CD4-positive, alpha-beta T cell treated with Interleukin-15 for 1 hour (primary cell): ENCODE measurements at regions not wholly inside any gene's neighbourhood (a gene's known extent, or its start where the extent isn't known, plus 50 kb on each side); places are given as distances from the start of the nearest gene placed in this dataset.

Experiments
- DNase-seq: peaks from one replicate; pipeline ENCODE4 v3.0.0-alpha.2; 2020

DNA sequence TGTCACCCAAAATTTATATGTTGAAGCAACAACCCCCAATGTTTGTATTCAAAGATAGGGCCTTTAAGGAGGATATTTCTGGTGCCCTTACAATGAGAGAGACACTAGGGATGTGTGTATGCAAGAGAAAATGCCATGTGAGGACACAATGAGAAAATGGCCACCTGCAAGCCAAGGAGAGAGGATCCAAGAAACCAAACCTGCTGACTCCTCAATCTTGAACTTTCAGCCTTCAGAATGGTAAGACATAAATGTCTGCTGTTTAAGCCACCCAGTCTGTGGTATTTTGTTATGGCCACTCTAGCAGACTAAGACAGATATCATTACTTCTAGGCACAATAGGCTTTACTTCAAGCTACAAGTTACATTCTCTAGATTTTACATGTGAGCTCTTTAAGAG lies 1145.1 kb upstream of the MAP3K7 start:
- no peak for DNase-seq

DNA sequence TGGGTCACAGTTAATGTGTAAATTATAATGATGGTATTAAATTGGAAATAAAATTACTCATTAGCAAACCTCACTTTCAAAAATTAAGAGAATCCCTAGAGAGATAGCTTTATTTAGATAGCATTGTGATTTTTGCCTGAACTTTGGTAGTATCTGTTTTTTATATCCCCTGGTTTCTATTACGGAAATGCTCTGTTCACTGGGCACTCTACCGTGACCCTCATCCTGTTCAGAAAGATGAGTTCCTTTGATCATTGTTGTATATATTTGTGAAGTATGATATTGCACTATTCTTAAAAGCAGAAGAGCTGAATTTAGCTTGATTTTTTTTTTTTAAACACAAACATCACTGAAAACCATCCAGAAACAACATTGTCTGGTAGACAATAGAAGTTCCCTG lies 1143.8 kb upstream of the MAP3K7 start:
- DNase-seq, result no peak

DNA sequence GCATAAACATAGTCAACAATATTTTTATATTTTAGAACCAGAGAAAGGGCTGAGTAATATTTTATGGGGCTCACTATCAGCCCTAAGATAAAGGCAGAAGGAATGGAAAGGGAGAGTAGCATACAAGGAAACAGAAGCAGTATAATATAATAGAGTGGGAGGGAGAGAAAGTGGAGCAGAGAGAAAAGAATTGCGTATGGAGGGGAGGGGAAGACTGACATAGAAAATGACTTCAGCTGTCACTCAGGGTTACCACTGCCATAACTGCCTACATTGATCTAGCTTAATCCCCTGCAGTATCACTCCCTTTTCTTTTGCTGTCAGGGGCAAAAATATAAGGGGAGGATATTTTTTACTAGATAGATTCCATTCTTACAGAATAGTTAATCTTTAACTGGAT lies 1133.5 kb upstream of the MAP3K7 start:
- no peak for DNase-seq

DNA sequence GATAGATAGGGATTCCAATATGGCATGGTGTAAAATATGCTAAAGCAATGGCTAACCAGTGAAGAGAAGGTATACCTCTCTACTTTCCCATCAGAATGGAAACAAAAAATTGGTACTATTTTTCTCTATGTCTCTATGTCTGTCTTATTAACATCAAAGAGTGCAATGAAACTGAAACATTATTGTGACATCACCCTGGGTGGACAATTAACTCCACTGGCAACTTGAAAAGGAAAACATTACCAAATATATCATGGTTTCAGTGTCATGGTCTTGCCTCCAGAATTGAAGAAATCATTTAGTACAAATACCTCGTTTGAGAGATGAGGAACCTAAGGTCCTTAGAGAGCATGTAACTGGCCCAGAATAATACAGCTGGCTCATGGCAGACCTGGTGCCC lies 1132.5 kb upstream of the MAP3K7 start:
- no peak for DNase-seq

DNA sequence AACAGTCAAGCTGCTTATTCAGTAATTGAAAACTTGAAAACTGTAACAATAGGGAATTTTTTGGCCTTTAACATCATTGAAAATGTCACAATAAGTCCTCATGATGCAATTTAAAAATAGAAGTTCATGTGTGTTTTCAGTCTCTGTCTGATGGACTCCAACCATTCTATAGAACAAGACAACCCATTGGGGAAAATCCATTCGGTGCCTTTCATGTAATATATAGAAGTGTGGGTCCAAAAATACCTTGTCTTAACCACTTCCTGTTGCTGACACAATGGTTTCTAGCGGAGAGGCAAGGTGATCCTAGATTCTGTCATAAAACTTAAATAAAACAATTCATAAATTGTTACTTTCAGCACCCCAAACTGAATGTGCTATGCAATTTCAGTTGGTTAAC lies 1131.3 kb upstream of the MAP3K7 start:
- DNase-seq, result no peak

DNA sequence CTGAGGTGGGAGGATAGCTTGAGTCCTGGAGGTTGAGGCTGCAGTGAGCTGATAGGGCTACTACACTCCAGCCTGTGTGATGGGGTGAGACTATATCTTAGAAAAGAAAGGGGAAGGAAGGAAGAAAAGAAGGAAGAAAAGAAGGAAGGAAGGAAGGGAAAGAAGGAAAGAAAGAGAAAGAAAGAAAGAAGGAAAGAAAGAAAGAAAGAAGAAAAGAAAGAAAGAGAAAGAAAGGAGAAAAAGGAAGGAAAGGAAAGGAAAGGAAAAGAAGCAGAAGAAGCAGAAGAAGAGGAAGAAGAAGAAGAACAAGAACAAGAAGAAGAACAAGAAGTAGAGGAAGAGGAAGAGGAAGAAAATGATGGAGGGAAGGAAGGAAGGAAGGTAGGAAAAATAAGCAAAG lies 1130.2 kb upstream of the MAP3K7 start:
- no peak for DNase-seq

DNA sequence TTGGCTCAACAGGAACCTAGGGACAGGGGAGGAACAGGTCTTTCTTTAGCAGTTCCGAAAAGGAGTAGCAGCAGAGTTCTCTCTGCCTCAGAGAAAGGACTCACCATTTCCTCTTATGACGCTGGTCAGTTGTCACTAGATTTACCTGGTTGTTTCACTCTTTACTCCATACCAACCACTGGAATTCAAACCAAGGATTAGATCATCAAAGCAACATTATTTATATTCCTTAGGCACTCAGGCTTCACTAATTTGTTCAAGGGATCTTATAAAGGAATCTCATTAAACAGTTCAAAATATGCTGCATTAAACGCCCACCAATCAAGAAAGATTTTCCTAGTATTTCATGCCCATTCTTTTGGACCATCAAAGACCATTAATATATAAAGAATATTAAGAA lies 1129.5 kb upstream of the MAP3K7 start:
- DNase-seq, result no peak

DNA sequence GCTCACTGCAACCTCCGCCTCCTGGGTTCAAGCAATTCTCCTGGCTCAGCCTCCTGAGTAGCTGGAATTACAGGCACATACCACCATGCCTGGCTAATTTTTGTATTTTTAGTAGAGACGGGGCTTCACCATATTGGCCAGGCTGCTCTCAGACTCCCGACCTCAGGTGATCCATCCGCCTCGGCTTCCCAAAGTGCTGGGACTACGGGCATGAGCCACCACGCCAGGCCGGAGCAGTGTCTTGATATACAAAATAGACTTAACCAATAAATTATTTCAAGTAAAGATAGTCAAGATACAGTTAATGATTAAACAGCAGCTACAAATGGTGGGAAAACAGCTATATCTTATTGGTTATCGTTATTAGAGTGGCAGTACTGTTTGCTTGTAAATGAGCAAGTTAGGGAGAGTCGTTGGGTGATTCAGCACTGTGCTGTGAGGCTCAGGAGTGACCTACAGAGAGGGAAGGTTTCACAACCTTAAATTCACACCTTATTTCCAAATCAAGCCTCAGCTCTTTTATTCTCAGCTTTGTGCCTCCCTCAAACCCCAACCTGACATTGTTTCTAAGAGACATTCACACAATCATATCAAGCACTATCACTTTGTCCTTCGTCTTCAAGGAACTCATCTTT lies 1128.4 kb upstream of the MAP3K7 start:
- DNase-seq, result no peak

DNA sequence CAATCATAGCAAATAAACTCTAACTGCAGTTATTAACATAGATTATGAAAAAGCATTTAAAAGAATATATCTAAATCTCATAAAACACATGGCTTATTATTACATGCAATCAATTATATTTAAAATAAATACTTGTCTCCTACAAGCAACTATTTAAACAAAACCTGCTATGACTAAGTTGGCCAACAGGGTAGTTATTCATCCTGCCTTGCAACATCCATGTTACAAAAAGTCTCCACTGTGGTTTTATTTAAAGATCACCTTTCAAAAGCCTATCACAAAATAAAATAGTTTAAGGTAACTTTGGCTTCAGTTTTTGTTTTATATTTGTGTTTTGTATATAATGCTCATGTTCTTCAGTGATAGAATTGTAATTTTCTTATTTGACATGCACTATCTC lies 1127.0 kb upstream of the MAP3K7 start:
- DNase-seq, result no peak

DNA sequence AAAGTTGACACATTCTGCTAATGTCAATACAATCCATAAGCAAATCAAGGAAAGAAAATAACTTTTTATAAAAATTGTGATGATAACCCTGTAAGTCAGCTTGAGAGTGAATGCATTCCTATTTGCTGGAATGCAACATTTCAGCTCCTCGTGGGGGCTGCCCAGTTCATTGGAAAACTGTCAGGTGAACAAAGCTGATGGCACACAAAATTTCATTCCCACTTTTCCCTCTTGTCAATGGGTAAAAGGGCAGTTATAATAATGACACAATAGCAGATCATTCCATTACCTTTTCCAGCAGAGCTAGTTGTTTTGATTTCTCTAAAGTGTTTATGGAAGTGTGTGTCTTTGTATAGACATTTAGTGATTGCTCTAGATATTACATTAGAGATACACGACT lies 1124.6 kb upstream of the MAP3K7 start:
- DNase-seq, result no peak

DNA sequence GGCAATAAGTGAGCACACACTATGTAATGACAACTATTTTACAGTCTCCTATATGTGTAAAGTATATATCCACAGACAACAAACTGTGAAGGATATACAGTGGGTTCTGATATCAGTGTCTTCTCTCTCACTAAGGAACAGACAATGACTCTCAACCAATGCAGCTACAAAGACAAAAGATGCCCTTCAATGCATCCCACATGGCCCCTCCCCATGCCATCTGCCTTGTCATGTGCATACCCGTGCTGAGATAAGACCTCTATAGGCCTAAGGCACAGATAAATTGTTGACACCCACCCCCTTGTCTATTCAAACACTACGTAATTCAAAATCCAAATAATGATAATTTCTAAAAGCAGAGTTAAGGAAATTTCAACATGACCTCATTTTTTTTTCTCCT lies 1123.5 kb upstream of the MAP3K7 start:
- no peak for DNase-seq

DNA sequence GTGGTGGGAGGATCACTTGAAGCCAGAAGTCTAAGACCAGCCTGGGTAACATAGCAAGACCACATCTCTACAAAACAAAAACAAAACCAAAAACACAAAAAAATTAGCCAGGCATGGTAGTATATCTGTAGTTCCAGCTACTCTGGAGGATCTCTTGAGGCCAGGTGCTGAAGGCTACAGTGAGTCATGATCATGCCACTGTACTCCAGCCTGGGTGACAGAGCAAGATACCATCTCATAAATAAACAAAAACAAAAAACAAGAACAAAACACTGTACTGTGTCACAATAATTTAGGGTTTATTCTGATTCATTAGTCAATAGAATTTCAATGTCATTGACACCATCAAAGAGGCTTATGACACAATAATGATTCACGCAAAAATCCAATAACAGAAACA lies 1121.7 kb upstream of the MAP3K7 start:
- no peak for DNase-seq

DNA sequence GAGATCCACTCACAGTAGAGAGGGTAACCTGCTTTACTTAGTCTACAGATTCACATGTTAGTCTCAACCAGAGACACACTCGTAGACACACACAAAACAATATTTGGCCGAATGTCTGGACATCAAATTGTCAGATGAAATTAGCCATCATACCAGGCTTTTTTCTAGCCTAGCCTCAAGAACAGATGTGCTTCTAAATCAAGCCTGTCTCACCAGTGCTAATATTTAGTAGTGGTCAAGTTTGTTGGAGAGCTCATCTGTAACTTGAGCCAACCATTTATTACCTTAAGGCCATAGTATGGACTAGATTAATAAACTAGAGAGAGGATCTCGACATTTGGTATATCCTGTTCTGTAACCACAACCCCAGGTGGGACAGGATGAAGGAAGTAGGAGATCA lies 1118.8 kb upstream of the MAP3K7 start:
- no peak for DNase-seq

DNA sequence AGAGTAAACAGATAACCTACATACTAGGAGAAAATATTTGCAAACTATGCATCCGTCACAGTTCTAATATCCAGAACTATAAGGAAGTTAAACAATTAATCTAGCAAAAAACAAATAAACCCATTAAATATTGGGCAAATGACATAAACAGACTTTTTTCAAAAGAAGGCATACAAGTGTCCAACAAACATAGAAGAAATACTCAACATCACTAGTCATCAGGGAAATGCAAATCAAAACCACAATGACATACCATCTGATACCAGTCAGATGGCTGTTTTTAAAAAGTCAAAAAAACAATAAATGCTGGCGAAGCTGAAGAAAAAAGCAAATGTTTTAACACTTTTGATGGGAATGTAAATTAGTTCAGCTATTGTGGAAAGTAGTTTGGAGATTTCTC lies 1117.7 kb upstream of the MAP3K7 start:
- DNase-seq, result no peak

DNA sequence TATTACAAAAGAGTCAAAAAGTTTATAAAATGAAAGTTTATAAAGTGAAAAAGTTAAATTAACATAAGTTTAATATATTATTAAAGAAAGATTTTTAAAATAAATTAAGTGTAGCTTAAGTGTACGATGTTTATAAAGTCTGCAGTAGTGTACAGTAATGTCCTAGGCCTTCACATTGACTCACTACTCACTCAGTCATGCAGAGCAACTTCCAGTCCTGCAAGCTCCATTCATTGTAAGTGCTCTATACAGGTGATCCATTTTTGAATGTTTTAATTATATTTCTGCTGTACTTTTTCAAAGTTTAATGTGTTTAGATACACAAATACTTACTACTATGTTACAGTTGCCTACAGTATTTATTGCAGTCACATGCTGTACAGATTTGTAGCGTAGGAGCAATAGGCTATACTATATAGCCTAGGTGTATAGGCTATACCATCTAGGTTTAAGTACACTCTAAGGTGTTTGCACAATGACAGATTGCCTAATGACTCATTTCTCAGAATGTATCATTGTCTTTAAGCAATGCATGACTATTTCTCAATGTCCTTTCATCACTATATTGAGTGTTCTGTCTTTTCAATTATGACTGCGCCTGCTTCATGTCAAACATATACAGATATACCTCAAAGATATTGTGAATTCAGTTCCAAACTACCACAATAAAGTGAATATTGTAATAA lies 1110.3 kb upstream of the MAP3K7 start:
- DNase-seq, result no peak

DNA sequence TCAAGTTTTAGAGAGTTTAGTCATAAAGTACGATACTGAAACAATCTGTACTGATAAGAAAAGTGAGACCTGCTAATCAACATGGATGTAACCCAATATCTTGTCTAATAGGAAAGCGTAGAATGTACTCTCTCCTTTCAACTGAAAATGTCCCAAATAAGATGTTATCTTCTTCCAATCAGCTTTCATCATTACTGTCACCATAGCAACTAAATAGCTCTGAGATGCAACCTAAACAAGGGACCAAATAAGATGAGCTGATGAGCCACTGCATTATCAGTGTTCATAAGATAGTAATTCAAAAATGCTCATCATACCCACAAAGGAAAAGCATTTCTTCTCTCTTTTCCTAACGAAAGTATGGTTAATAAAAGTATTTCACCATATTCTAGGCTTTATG lies 1108.3 kb upstream of the MAP3K7 start:
- no peak for DNase-seq

DNA sequence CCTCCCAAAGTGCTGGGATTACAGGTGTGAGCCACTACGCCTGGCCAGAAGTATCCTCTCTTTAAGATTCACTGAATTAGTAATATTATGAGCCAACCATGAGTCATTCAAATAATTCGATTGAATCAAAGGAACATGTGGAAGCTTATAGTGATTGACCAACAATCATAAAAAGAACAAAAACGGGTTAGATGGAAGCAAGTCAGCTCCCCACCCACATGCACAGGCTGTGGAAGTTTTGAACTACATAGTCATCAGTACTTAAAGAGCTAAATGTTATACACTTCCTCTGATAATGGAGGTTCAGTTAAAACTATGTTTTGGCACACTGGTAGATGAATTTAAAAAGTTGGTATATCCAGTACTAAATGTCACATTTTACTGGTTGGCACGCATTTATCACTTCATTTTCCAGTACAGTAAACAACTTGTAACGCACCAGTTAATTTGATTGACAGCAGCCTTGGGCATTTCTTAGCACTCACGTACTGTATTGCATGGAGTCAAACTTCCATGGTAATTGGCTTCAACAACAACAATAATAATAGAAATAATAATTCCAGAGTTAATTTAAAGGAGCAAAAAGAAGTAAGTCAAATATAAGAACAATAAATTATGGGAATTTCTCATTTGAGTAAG lies 1107.3 kb upstream of the MAP3K7 start:
- DNase-seq, result no peak

DNA sequence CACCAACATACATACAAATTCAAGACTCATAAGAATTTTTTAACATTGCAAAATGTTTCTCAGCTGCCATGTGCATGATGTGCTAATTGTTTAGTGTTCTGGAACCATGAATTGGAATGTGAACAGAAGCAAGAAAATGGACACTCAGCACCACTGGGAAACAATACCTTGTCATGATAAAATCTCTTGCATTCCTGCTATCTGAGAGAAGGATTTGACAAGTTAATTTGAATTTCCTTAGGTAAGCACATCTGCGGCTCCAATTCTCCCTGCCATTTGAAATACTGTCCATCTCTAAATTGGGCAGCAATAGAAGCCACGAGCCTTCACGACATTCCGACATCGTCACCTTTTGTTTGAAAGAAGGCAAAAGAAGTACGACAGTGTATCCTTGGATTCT lies 1104.6 kb upstream of the MAP3K7 start:
- DNase-seq, result no peak

DNA sequence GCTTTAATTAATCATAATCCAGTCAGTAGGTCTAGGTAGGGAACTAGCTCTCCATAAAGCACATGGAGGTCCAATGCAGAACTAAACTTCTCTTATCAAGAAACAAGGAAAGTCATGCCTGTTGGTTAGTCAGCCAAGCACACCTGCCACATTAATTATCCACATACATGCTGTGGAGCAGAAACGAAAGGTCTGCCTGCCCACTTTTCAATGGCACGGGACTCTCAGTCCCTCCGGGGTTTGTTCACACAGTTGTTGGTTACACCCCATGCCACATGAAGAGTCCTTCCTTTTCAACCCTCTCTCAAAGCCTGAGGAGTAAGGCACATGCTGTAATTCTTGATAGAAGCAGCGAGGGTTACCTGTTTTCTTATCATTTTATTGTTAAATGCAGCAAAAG lies 1096.4 kb upstream of the MAP3K7 start:
- DNase-seq, result no peak

DNA sequence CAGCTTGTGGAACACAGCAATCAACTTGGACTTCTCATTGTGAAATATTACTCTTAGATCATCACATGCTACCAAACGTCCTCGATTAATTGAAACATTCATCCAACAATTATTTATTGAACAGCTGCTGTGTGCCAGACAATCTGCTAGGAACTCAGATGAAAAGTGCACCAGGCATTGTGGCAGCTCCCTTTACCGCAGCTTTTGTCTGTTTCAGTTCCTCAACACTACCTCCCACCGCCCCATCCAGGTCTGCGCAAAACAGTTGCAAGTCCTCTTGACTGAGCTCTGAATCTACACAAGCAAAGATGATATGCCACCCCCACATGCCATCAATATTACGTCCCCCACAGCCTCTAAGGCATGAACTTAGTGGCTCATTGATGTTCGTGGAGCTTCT lies 1094.4 kb upstream of the MAP3K7 start:
- DNase-seq, result no peak

DNA sequence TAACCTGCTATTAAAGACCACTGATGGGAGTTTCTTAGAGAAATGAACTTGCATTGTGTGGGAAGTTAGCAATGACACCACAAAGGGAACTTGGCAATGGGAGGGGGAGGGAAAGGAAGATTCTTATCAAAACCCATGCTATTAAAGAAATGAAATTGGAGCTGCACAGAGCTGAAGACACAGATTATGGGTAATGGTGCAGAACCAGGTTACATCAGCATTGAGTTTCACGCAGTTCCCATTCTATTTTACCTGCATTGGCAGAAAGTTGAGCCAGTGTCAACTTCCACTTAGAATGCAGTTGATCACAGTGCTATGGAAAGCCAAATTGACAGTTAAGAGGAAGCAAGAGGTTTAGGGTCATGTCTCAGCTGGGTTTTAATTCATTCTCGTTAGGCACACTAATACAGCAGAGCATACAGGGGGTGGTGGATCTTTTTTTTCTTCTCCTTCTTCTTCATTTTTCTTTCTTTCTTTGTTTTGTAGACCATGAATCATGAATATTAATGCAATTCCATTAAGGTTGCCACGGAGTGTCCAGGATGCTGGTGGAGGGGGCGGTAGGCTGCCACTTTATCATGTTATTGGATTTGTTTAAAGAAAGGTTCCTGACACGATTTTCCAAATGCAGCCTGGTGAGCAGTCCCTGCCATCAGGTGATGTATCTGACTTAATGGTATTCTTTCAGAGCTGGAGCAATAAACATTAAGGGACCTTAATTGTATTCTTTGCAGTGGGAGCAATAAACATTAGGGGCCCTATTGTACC lies 1092.0 kb upstream of the MAP3K7 start:
- no peak for DNase-seq

DNA sequence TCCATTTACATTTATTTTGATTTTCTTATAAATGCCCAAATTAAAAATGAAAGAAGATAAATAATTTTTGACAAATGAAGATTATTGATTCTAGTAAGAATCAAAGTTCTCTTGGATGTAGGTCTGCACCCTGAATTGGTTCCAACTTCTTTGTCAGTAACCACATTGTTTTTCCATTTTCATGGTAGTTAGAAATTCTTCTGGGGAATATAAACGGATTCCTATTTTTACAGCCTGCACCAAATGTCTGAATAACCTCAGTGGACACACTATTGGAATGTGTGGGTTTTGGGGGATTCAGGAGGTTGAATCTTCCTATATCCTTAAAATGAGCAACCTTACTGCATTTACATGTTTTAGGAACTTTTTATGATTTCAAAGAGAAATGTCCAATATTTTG lies 1085.3 kb upstream of the MAP3K7 start:
- no peak for DNase-seq

DNA sequence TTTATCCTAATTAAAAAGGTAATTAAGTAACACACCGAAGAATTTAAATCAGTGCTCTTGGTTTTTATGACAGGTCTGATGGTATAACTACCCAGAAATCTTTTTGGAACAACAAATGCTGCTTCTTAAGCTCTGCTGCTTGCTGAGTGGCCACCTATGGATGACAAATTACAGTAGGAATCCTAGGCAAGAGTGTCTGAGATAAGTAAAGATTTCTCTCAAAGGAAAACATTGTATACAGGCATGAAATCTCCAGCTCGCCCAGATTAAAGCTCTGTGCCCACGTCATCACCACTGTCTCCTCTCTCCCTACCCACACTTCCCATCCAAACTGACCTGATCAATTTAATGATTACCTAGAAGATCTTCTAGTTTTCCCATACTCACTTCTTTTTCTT lies 1083.0 kb upstream of the MAP3K7 start:
- DNase-seq, result no peak
